GM12878 (cell line): ENCODE measurements at regions not wholly inside any gene's neighbourhood (a gene's known extent, or its start where the extent isn't known, plus 50 kb on each side); places are given as distances from the start of the nearest gene placed in this dataset.

Experiments used
- ATAC-seq: fragments of 200-7000 bp; cut with Tn5 transposase; 3 replicates; pipeline ENCODE4 v1.9.1; 2020; ENCODE audit warnings: mild to moderate bottlenecking, moderate library complexity
- BruUV-seq: library from RNA; stranded (reverse); fragments of 400-500 nt; replicated peaks from 2 replicates; lab custom pipeline; 2021; lab: Mats Ljungman, UMichigan
- CTCF ChIA-PET: fragments of 300-600 bp; sonication (Branson Sonifier 250); formaldehyde crosslinking; extraction: SDS; loops from one replicate; lab custom pipeline; 2021; ENCODE audit warnings: inconsistent platforms; lab: Yijun Ruan, JAX
- POLR2A ChIA-PET: fragments of 350-600 bp; formaldehyde crosslinking; extraction: SDS; loops from one replicate; lab custom pipeline; 2021; ENCODE audit warnings: inconsistent platforms; lab: Charles Lee
- RAD21 ChIA-PET: fragments of 300-600 bp; sonication (Branson Sonifier 250); formaldehyde crosslinking; loops from one replicate; lab custom pipeline; 2023; ENCODE audit warnings: antibody characterized with exemption; ENCODE audit not compliant: unreplicated experiment; lab: Charles Lee
- SMC1A ChIA-PET: fragments of 300-600 bp; sonication (Branson Sonifier 250); formaldehyde crosslinking; loops from one replicate; lab custom pipeline; 2023; ENCODE audit not compliant: unreplicated experiment, uncharacterized antibody; lab: Charles Lee
- DNase-seq: peaks from one replicate; pipeline ENCODE4 v3.0.0-alpha.2; 2011; ENCODE audit warnings: low read depth, low spot score
- FAIRE-seq: peaks from 3 replicates; lab custom pipeline; 2011; peaks lifted over from hg19 to GRCh38; lab: Jason Lieb, UNC
- H2AFZ ChIP-seq: 2 replicates; pipeline ENCODE4 v1.6.0; 2011; ENCODE audit warnings: low read depth, low read length, control low read depth; ENCODE audit not compliant: control insufficient read depth
- H3K27ac ChIP-seq: 2 replicates; pipeline ENCODE4 v1.5.1; 2011; ENCODE audit warnings: control low read depth; ENCODE audit not compliant: control insufficient read depth, insufficient read depth
- H3K27me3 ChIP-seq, 2 experiments: replicated peaks in 1 of 2; 2 replicates each; pipeline versions ENCODE4 v1.6.0 to v1.6.1; 2011; ENCODE audit warnings: low read length in 1 of 2; ENCODE audit not compliant: control insufficient read depth in 2 of 2, insufficient read depth in 2 of 2
- H3K36me3 ChIP-seq, 2 experiments: 2 replicates each; pipeline ENCODE4 v1.5.1; 2011; ENCODE audit warnings: low read length in 1 of 2; ENCODE audit not compliant: control insufficient read depth in 2 of 2, insufficient read depth in 2 of 2
- H3K4me1 ChIP-seq: 2 replicates; pipeline ENCODE4 v1.6.1; 2011; ENCODE audit warnings: mild to moderate bottlenecking, low read length, moderate library complexity, mixed read lengths; ENCODE audit not compliant: control insufficient read depth, insufficient read depth
- H3K4me2 ChIP-seq: 2 replicates; pipeline ENCODE4 v1.6.0; 2011; ENCODE audit warnings: control low read depth; ENCODE audit not compliant: control insufficient read depth, insufficient read depth
- H3K4me3 ChIP-seq: fragments of 200-600 bp; sonication (generic); 2 replicates; pipeline ENCODE4 v1.5.1; 2016
- H3K79me2 ChIP-seq: 2 replicates; pipeline ENCODE4 v1.6.0; 2011; ENCODE audit warnings: low read length; ENCODE audit not compliant: control insufficient read depth, insufficient read depth
- H3K9ac ChIP-seq: 2 replicates; pipeline ENCODE4 v1.8.0; 2011; ENCODE audit warnings: low read length, control low read depth, mixed read lengths; ENCODE audit not compliant: control insufficient read depth, insufficient read depth
- H3K9me3 ChIP-seq: replicated peaks from 3 replicates; pipeline ENCODE4 v1.5.1; 2011; ENCODE audit warnings: mild to moderate bottlenecking, low read length; ENCODE audit not compliant: control insufficient read depth, insufficient read depth
- H4K20me1 ChIP-seq: 2 replicates; pipeline ENCODE4 v1.6.0; 2011; ENCODE audit not compliant: control insufficient read depth, insufficient read depth
- ATF3 ChIP-seq: IDR thresholded peaks from 2 replicates; pipeline ENCODE4 v1.6.1; 2011; ENCODE audit warnings: low read depth, mild to moderate bottlenecking, low read length, moderate library complexity, borderline replicate concordance; ENCODE audit errors: extremely low read depth
- ATF7 ChIP-seq: fragments of 450-650 bp; IDR thresholded peaks from 2 replicates; pipeline ENCODE4 v1.6.1; 2016; ENCODE audit warnings: low read depth, mild to moderate bottlenecking
- ETV6 ChIP-seq, 2 experiments: fragments of 450-650 bp in 1 of 2; IDR thresholded peaks in 1 of 2; conservative IDR thresholded peaks in 1 of 2; 2 replicates each; pipeline ENCODE4 v1.6.1; 2014; ENCODE audit warnings: antibody characterized with exemption in 1 of 2, borderline replicate concordance in 1 of 2, low read depth in 1 of 2, mild to moderate bottlenecking in 1 of 2, moderate library complexity in 1 of 2
- FOS ChIP-seq: IDR thresholded peaks from 3 replicates; pipeline ENCODE4 v1.6.1; 2011; ENCODE audit warnings: borderline replicate concordance; ENCODE audit not compliant: insufficient read length; ENCODE audit errors: extremely low read depth
- IRF3 ChIP-seq: fragments of 450-650 bp; IDR thresholded peaks from 2 replicates; pipeline ENCODE4 v1.6.1; 2014; ENCODE audit warnings: mild to moderate bottlenecking
- IRF5 ChIP-seq: fragments of 450-650 bp; IDR thresholded peaks from 2 replicates; pipeline ENCODE4 v1.6.1; 2017; ENCODE audit warnings: borderline replicate concordance
- PAX8 ChIP-seq: fragments of 450-650 bp; IDR thresholded peaks from 2 replicates; pipeline ENCODE4 v1.6.1; 2017; ENCODE audit warnings: mild to moderate bottlenecking, moderate library complexity
- PML ChIP-seq: IDR thresholded peaks from 2 replicates; pipeline ENCODE4 v1.6.1; 2012; ENCODE audit warnings: low read length, inconsistent platforms
- SIN3A ChIP-seq: IDR thresholded peaks from 2 replicates; pipeline ENCODE4 v1.6.1; 2012; ENCODE audit warnings: low read depth, low read length, improper control_type of control experiment
- SMAD5 ChIP-seq: IDR thresholded peaks from 2 replicates; pipeline ENCODE4 v1.6.1; 2016; ENCODE audit warnings: antibody characterized with exemption, low read depth
- SPI1 ChIP-seq: IDR thresholded peaks from 2 replicates; pipeline ENCODE4 v1.6.1; 2011; ENCODE audit warnings: low read depth, mild to moderate bottlenecking, low read length, moderate library complexity, borderline replicate concordance; ENCODE audit not compliant: insufficient read depth
- SREBF2 ChIP-seq: IDR thresholded peaks from 2 replicates; pipeline ENCODE4 v1.6.1; 2012; ENCODE audit warnings: mild to moderate bottlenecking, low read length
- TAF1 ChIP-seq: IDR thresholded peaks from 2 replicates; pipeline ENCODE4 v1.6.1; 2011; ENCODE audit warnings: mild to moderate bottlenecking, low read depth, low read length, borderline replicate concordance
- WGBS: methylation state at CpG from one replicate; pipeline ENCODE4 v1.1.6; 2016; ENCODE audit warnings: low lambda C conversion rate; ENCODE audit not compliant: insufficient replicate concordance, insufficient coverage; ENCODE audit errors: missing lambda C conversion rate; 5-methylcytosine and 5-hydroxymethylcytosine counted together
- in situ Hi-C: fragments of 300-500 bp; cut with MboI; formaldehyde crosslinking; loops from 9 replicates; pipeline ENCODE4 v1.14.3; 2018; ENCODE audit warnings: mixed read lengths
- intact Hi-C: fragments of 100-400 bp; cut with micrococcal nuclease; formaldehyde crosslinking; loops from one replicate; pipeline ENCODE4 v1.14.2; 2022; ENCODE audit not compliant: unreplicated experiment

GRCh38 chr3:182491577-182491976, 301.7 kb upstream of the ATP11B start:
- no peaks in the 10 kb centered on the region for H3K4me1 ChIP-seq
- 35% methylated on average over 3 of the region's 3 CpGs for WGBS
- POLR2A ChIA-PET: no interaction called here

GRCh38 chr3:182492536-182492935, 300.8 kb upstream of the ATP11B start:
- H3K4me3 ChIP-seq: no peak overlapping the region
- H3K9me3 ChIP-seq: no peaks in the 10 kb centered on the region
- H3K4me1 ChIP-seq: no peaks in the 10 kb centered on the region
- no TSS peak for BruUV-seq
- no peaks in the 10 kb centered on the region for H4K20me1 ChIP-seq
- H3K27ac ChIP-seq: no peak overlapping the region
- POLR2A ChIA-PET: interaction anchor here (0.7 kb wide), 1 partner anchor 21 kb away, joined by 7 read pairs; no protein-coding TSS in a partner anchor
- H3K4me2 ChIP-seq: no peak overlapping the region
- no peaks in the 10 kb centered on the region for H3K36me3 ChIP-seq
- CTCF ChIA-PET: interaction anchor here (1.1 to 1.9 kb wide), 2 partner anchors 10 to 191 kb away, joined by 4 to 5 read pairs; no protein-coding TSS in a partner anchor
- no peak for ATAC-seq
- no peak for TF ChIP-seq PAX8
- no peak for TF ChIP-seq FOS
- no peak for TF ChIP-seq SPI1
- TF ChIP-seq SMAD5: no peak
- no peak for TF ChIP-seq PML
- TF ChIP-seq ATF7: no peak
- no peak for TF ChIP-seq IRF5
- TF ChIP-seq SREBF2: no peak
- no peak for TF ChIP-seq ETV6 (conservative IDR thresholded peaks at IDR 0.05 in 1 of 2, IDR thresholded peaks at IDR 0.05 in 1 of 2; ENCODE audit: borderline replicate concordance in 1 of 2, low read depth in 1 of 2)
- no peak for TF ChIP-seq IRF3
- TF ChIP-seq, all 136 proteins: peak for 0
- in situ Hi-C loops: no loop called here
- DNase-seq (no peak), FAIRE-seq (no peak)
- H2AFZ ChIP-seq: no peak overlapping the region
- no peak overlapping the region for H3K9ac ChIP-seq
- RAD21 ChIA-PET: interaction anchor here (0.6 kb wide), 1 partner anchor 194 kb away, joined by 3 read pairs; no protein-coding TSS in a partner anchor
- intact Hi-C loops: loop anchor here (5.0 kb wide), 1 partner anchor 190 kb away; no protein-coding TSS in a partner anchor
- WGBS: 70% methylated on average over 3 of the region's 3 CpGs
- H3K27me3 ChIP-seq: no peaks in the 10 kb centered on the region; a peak in 2 of 4 replicates
- H3K79me2 ChIP-seq: no peaks in the 10 kb centered on the region
- SMC1A ChIA-PET: interaction anchor here (0.6 to 2.0 kb wide), 4 partner anchors 8 to 245 kb away, joined by 3 to 12 read pairs (median 5); no protein-coding TSS in a partner anchor

More at GRCh38 chr3:182491577-182491976, 301.7 kb upstream of the ATP11B start:
- Histone ChIP-seq H3K4me2 (no peak overlapping the region), H3K9me3 (no peaks in the 10 kb centered on the region), H4K20me1 (no peaks in the 10 kb centered on the region), H2AFZ (no peak overlapping the region), H3K27ac (no peak overlapping the region), H3K4me3 (no peak overlapping the region), H3K36me3 (no peaks in the 10 kb centered on the region), H3K9ac (no peak overlapping the region), H3K79me2 (no peaks in the 10 kb centered on the region), H3K27me3 (no peaks in the 10 kb centered on the region; a peak in 1 of 4 replicates)
- ATAC-seq (no peak), DNase-seq (no peak), FAIRE-seq (no peak)
- in situ Hi-C loops: no loop called here
- ChIA-PET CTCF (interaction anchor here (0.9 to 1.9 kb wide), 5 partner anchors 11 to 474 kb away, joined by 3 to 5 read pairs (median 3); no protein-coding TSS in a partner anchor), RAD21 (no interaction called here), SMC1A (interaction anchor here (1.0 to 2.0 kb wide), 3 partner anchors 9 to 244 kb away, joined by 3 to 12 read pairs (median 6); no protein-coding TSS in a partner anchor)
- BruUV-seq: no TSS peak
- intact Hi-C loops: loop anchor here (2.0 to 5.0 kb wide), 2 partner anchors 191 to 783 kb away; no protein-coding TSS in a partner anchor
- TF ChIP-seq SIN3A (no peak), TAF1 (no peak), ATF3 (no peak)
